H1 (cell line): ENCODE measurements at regions not wholly inside any gene's neighbourhood (a gene's known extent, or its start where the extent isn't known, plus 50 kb on each side); places are given as distances from the start of the nearest gene placed in this dataset.

Experiments used
- CTCF ChIA-PET: fragments of 300-600 bp; sonication (Branson Sonifier 250); formaldehyde crosslinking; loops from one replicate; lab custom pipeline; 2021; ENCODE audit not compliant: partially characterized antibody; lab: Charles Lee
- POLR2A ChIA-PET: fragments of 300-600 bp; sonication (Branson Sonifier 250); formaldehyde crosslinking; loops from one replicate; lab custom pipeline; 2021; ENCODE audit warnings: inconsistent platforms; ENCODE audit not compliant: partially characterized antibody; lab: Charles Lee
- DNase-seq, 2 experiments: peaks; one replicate each; pipeline versions ENCODE4 v3.0.0 to v3.0.0-alpha.2; 2010 to 2022; ENCODE audit warnings: low spot score in 2 of 2, low read depth in 1 of 2, mixed read lengths in 1 of 2
- FAIRE-seq: peaks from 2 replicates; lab custom pipeline; 2011; peaks lifted over from hg19 to GRCh38; lab: Jason Lieb, UNC
- H2AFZ ChIP-seq: 2 replicates; pipeline ENCODE4 v1.8.1; 2012; ENCODE audit warnings: low read length, inconsistent platforms
- H2AK5ac ChIP-seq: 2 replicates; pipeline ENCODE4 v1.6.1; 2013; ENCODE audit warnings: low read depth, low read length
- H2BK120ac ChIP-seq: replicated peaks from 2 replicates; pipeline ENCODE3; 2013; ENCODE audit warnings: low read depth, low read length, inconsistent platforms
- H2BK12ac ChIP-seq: 2 replicates; pipeline ENCODE4 v1.6.1; 2013; ENCODE audit warnings: low read depth, low read length
- H2BK15ac ChIP-seq: 2 replicates; pipeline ENCODE4 v1.6.1; 2013; ENCODE audit warnings: low read length
- H2BK20ac ChIP-seq: 2 replicates; pipeline ENCODE4 v1.6.1; 2013; ENCODE audit warnings: low read length
- H2BK5ac ChIP-seq: 2 replicates; pipeline ENCODE4 v1.6.1; 2013; ENCODE audit warnings: low read depth, low read length
- H3K14ac ChIP-seq: 2 replicates; pipeline ENCODE4 v1.6.1; 2013; ENCODE audit warnings: inconsistent platforms; ENCODE audit not compliant: insufficient read length
- H3K18ac ChIP-seq: 2 replicates; pipeline ENCODE4 v1.6.1; 2013; ENCODE audit warnings: low read length; ENCODE audit errors: extremely low read depth
- H3K23ac ChIP-seq: 2 replicates; pipeline ENCODE4 v1.6.1; 2013; ENCODE audit warnings: inconsistent platforms; ENCODE audit not compliant: insufficient read length
- H3K23me2 ChIP-seq: 2 replicates; pipeline ENCODE4 v1.6.1; 2013; ENCODE audit warnings: low read depth, low read length
- H3K27ac ChIP-seq: 2 replicates; pipeline ENCODE4 v1.6.1; 2011; ENCODE audit warnings: low read depth, low read length, inconsistent platforms
- H3K27me3 ChIP-seq, 4 experiments: replicated peaks in 1 of 4; 1 replicate in 1 of 4; 2 replicates in 3 of 4; pipeline versions ENCODE4 v1.6.1 to v1.8.1; 2011 to 2013; ENCODE audit warnings: low read length in 3 of 4, mild to moderate bottlenecking in 3 of 4, inconsistent platforms in 2 of 4, mixed read lengths in 2 of 4, moderate library complexity in 1 of 4; ENCODE audit not compliant: control insufficient read depth in 3 of 4, insufficient read depth in 3 of 4; ENCODE audit errors: extremely low read depth in 1 of 4
- H3K36me3 ChIP-seq, 4 experiments: 2 replicates each; pipeline versions ENCODE4 v1.6.1 to v1.8.1; 2011 to 2013; ENCODE audit warnings: mild to moderate bottlenecking in 4 of 4, low read length in 3 of 4, moderate library complexity in 2 of 4, control low read depth in 1 of 4, inconsistent platforms in 1 of 4; ENCODE audit not compliant: insufficient read depth in 4 of 4, control insufficient read depth in 2 of 4
- H3K4ac ChIP-seq: replicated peaks from 2 replicates; pipeline ENCODE3; 2013; ENCODE audit warnings: low read length, low read depth, mixed read lengths, inconsistent platforms; ENCODE audit not compliant: insufficient read length
- H3K4me1 ChIP-seq, 4 experiments: replicated peaks in 1 of 4; 1 replicate in 1 of 4; 2 replicates in 3 of 4; pipeline versions ENCODE4 v1.6.1 to v1.8.1; 2011 to 2013; ENCODE audit warnings: low read length in 3 of 4, inconsistent platforms in 2 of 4, mixed read lengths in 1 of 4; ENCODE audit not compliant: insufficient read depth in 4 of 4, control insufficient read depth in 3 of 4
- H3K4me2 ChIP-seq, 2 experiments: 2 replicates each; pipeline versions ENCODE4 v1.6.1 to v1.8.1; 2011 to 2013; ENCODE audit warnings: low read depth in 2 of 2, low read length in 2 of 2, control low read depth in 1 of 2, inconsistent platforms in 1 of 2, mild to moderate bottlenecking in 1 of 2; ENCODE audit not compliant: insufficient read depth in 1 of 2
- H3K4me3 ChIP-seq, 4 experiments: fragments of 200-600, 300-600 bp in 1 of 4; sonication (generic), shearing (Covaris generic), sonication (Bioruptor Twin) in 1 of 4; 2 replicates each; pipeline versions ENCODE4 v1.5.1 to v1.8.1; 2011 to 2016; ENCODE audit warnings: low read length in 4 of 4, low read depth in 3 of 4, control low read depth in 2 of 4, inconsistent platforms in 2 of 4, mild to moderate bottlenecking in 2 of 4, mixed read lengths in 1 of 4, moderate library complexity in 1 of 4; ENCODE audit not compliant: insufficient read depth in 2 of 4; ENCODE audit errors: extremely low read depth in 1 of 4
- H3K56ac ChIP-seq: replicated peaks from 2 replicates; pipeline ENCODE3; 2013; ENCODE audit warnings: low read depth, mild to moderate bottlenecking, mixed read lengths, low read length, inconsistent platforms; ENCODE audit not compliant: insufficient read length
- H3K79me1 ChIP-seq: 2 replicates; pipeline ENCODE4 v1.6.1; 2013; ENCODE audit warnings: low read depth, low read length, control low read depth
- H3K79me2 ChIP-seq, 2 experiments: 2 replicates each; pipeline versions ENCODE4 v1.6.1 to v1.8.1; 2012 to 2013; ENCODE audit warnings: low read length in 2 of 2, mild to moderate bottlenecking in 2 of 2, inconsistent platforms in 1 of 2; ENCODE audit not compliant: insufficient read depth in 2 of 2, control insufficient read depth in 1 of 2
- H3K9ac ChIP-seq, 4 experiments: replicated peaks in 1 of 4; 1 replicate in 1 of 4; 2 replicates in 3 of 4; pipeline versions ENCODE4 v1.6.1 to v1.8.1; 2011 to 2013; ENCODE audit warnings: low read depth in 3 of 4, low read length in 3 of 4, control low read depth in 2 of 4, mild to moderate bottlenecking in 2 of 4, moderate library complexity in 2 of 4, inconsistent platforms in 1 of 4; ENCODE audit errors: extremely low read depth in 1 of 4
- H3K9me3 ChIP-seq, 2 experiments: 2 replicates each; pipeline versions ENCODE4 v1.6.1 to v1.8.1; 2012 to 2013; ENCODE audit warnings: mild to moderate bottlenecking in 2 of 2, moderate library complexity in 2 of 2, control low read depth in 1 of 2, inconsistent platforms in 1 of 2, low read depth in 1 of 2, low read length in 1 of 2, mixed read lengths in 1 of 2; ENCODE audit not compliant: insufficient read depth in 2 of 2
- H4K20me1 ChIP-seq, 2 experiments: replicated peaks in 1 of 2; 2 replicates each; pipeline versions ENCODE3 to v1.8.1; 2011 to 2013; ENCODE audit warnings: inconsistent platforms in 2 of 2, low read length in 2 of 2, mild to moderate bottlenecking in 1 of 2; ENCODE audit not compliant: insufficient read depth in 2 of 2, control insufficient read depth in 1 of 2
- H4K5ac ChIP-seq: 2 replicates; pipeline ENCODE4 v1.6.1; 2013; ENCODE audit warnings: low read length, low read depth, mixed read lengths, inconsistent platforms; ENCODE audit not compliant: insufficient read length
- H4K8ac ChIP-seq: 2 replicates; pipeline ENCODE4 v1.8.0; 2013; ENCODE audit warnings: mild to moderate bottlenecking, moderate library complexity, low read length, inconsistent platforms; ENCODE audit not compliant: insufficient read depth; ENCODE audit errors: extremely low read depth
- H4K91ac ChIP-seq: replicated peaks from 2 replicates; pipeline ENCODE3; 2013; ENCODE audit warnings: low read length, mixed read lengths, inconsistent platforms; ENCODE audit not compliant: insufficient read length
- BACH1 ChIP-seq: IDR thresholded peaks from 2 replicates; pipeline ENCODE4 v1.6.1; 2012; ENCODE audit warnings: low read length, improper control_type of control experiment
- POU5F1 ChIP-seq: IDR thresholded peaks from 2 replicates; pipeline ENCODE4 v1.6.1; 2011; ENCODE audit warnings: low read depth, mild to moderate bottlenecking, low read length, moderate library complexity
- SIN3A ChIP-seq, 2 experiments: IDR thresholded peaks in 1 of 2; conservative IDR thresholded peaks in 1 of 2; 2 replicates each; pipeline ENCODE4 v1.6.1; 2011 to 2012; ENCODE audit warnings: low read length in 2 of 2, improper control_type of control experiment in 1 of 2, low read depth in 1 of 2, mild to moderate bottlenecking in 1 of 2
- SP4 ChIP-seq: IDR thresholded peaks from 2 replicates; pipeline ENCODE4 v1.6.1; 2012; ENCODE audit warnings: low read length, inconsistent platforms
- WGBS, 2 experiments: shearing (Covaris generic) in 1 of 2; methylation state at CpG; one replicate each; pipeline versions ENCODE4 v1.1.6 to v1.1.7; 2013 to 2015; ENCODE audit warnings: low lambda C conversion rate in 2 of 2, mixed read lengths in 2 of 2, inconsistent platforms in 1 of 2, low coverage in 1 of 2, missing lambda C conversion rate in 1 of 2; ENCODE audit not compliant: insufficient replicate concordance in 2 of 2, insufficient coverage in 1 of 2, insufficient read length in 1 of 2; ENCODE audit errors: extremely low coverage in 1 of 2, missing lambda C conversion rate in 1 of 2; 5-methylcytosine and 5-hydroxymethylcytosine counted together

DNA sequence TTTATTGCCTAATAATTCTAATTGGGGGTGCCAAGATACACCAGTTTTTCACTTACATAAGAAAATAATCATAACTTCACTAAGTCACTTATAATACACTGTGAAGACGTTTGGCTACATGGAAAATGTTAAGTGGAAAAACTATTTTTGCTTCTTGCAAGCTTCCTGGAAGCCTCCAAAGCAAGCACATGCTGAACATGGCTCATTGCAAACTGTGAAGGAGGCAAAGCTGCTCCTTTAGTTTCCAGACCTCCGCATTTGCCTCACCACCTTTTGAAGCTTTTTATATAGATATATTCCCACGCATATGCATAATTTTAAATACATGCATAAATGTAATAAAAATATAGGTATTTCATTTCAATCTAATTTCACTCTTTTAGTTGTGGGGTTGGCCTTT is 285.6 kb upstream of the PRDM9 start:
- Histone ChIP-seq H3K4me1 (no peaks in the 10 kb centered on the region), H2BK15ac (no peak overlapping the region), H3K79me2 (no peaks in the 10 kb centered on the region), H2BK5ac (no peak overlapping the region), H3K4ac (no peak overlapping the region)
- TF ChIP-seq POU5F1, result no peak
- no peak for TF ChIP-seq BACH1
- TF ChIP-seq SP4, result no peak
- no peak for TF ChIP-seq SIN3A (conservative IDR thresholded peaks at IDR 0.05 in 1 of 2, IDR thresholded peaks at IDR 0.05 in 1 of 2; ENCODE audit: low read depth in 1 of 2, low read length in 2 of 2)
- TF ChIP-seq, all 59 proteins: peak for 0
- 94% methylated on average over 3 of the region's 3 CpGs; no CpG with 5 or more reads in 1 of the 2 experiments for WGBS, 2 experiments
- Histone ChIP-seq H3K79me1 (no peaks in the 10 kb centered on the region), H2AFZ (no peak overlapping the region), H3K14ac (no peak overlapping the region), H3K27ac (no peak overlapping the region), H3K4me3 (no peak overlapping the region), H4K8ac (no peak overlapping the region), H4K91ac (no peak overlapping the region), H3K9ac (no peak overlapping the region), H3K23ac (no peak overlapping the region), H3K4me2 (no peak overlapping the region), H4K20me1 (no peaks in the 10 kb centered on the region), H2AK5ac (no peak overlapping the region), H3K23me2 (peaks cover 2% of the 10 kb centered on the region; the same call in 1 of the 2 replicates), H2BK20ac (no peak overlapping the region), H3K18ac (no peak overlapping the region), H3K36me3 (no peaks in the 10 kb centered on the region), H2BK12ac (no peak overlapping the region), H3K9me3 (no peaks in the 10 kb centered on the region), H2BK120ac (no peak overlapping the region), H3K56ac (no peak overlapping the region), H3K27me3 (no peaks in the 10 kb centered on the region), H4K5ac (no peak overlapping the region)
- no peak for FAIRE-seq
- CTCF ChIA-PET, result interaction anchor here (1.0 to 2.2 kb wide), 4 partner anchors 13 to 285 kb away, joined by 3 to 11 read pairs (median 4); no protein-coding TSS in a partner anchor
- POLR2A ChIA-PET, result no interaction called here
- DNase-seq, result no peak
